SK-N-SH (cell line): ENCODE measurements at regions not wholly inside any gene's neighbourhood (a gene's known extent, or its start where the extent isn't known, plus 50 kb on each side); places are given as distances from the start of the nearest gene placed in this dataset.

Experiments used
- CHD2 ChIP-seq: fragments of 150-350 bp; IDR thresholded peaks from 2 replicates; pipeline ENCODE4 v1.6.1; 2018; ENCODE audit warnings: low read length; ENCODE audit not compliant: partially characterized antibody
- EP300 ChIP-seq, 2 experiments: IDR thresholded peaks; 2 replicates each; pipeline versions ENCODE4 v1.4.0 to v1.6.1; 2012; ENCODE audit warnings: borderline replicate concordance in 1 of 2, low read depth in 1 of 2, low read length in 1 of 2
- FOXJ3 ChIP-seq: sonication (generic); formaldehyde crosslinking; IDR thresholded peaks from 2 replicates; pipeline ENCODE4 v1.5.1; 2020; ENCODE audit warnings: mild to moderate bottlenecking, missing genetic modification reagents
- FOXM1 ChIP-seq: IDR thresholded peaks from 2 replicates; pipeline ENCODE4 v1.4.0; 2012; ENCODE audit warnings: low read depth, mild to moderate bottlenecking
- GABPA ChIP-seq: IDR thresholded peaks from 2 replicates; pipeline ENCODE4 v1.4.0; 2012; ENCODE audit warnings: low read depth, mild to moderate bottlenecking
- JUND ChIP-seq: IDR thresholded peaks from 2 replicates; pipeline ENCODE4 v1.4.0; 2012
- RAD21 ChIP-seq: IDR thresholded peaks from 2 replicates; pipeline ENCODE4 v1.6.1; 2012; ENCODE audit warnings: mild to moderate bottlenecking, low read length
- RXRA ChIP-seq: IDR thresholded peaks from 2 replicates; pipeline ENCODE4 v1.4.0; 2012; ENCODE audit warnings: low read depth, mild to moderate bottlenecking, borderline replicate concordance
- TAF1 ChIP-seq: IDR thresholded peaks from 2 replicates; pipeline ENCODE4 v1.6.1; 2012; ENCODE audit warnings: low read depth, mild to moderate bottlenecking, low read length, moderate library complexity, borderline replicate concordance
- TEAD4 ChIP-seq: IDR thresholded peaks from 2 replicates; pipeline ENCODE4 v1.4.0; 2012; ENCODE audit warnings: mild to moderate bottlenecking, borderline replicate concordance; ENCODE audit not compliant: insufficient read depth
- YY1 ChIP-seq: IDR thresholded peaks from 2 replicates; pipeline ENCODE4 v1.4.0; 2012; ENCODE audit warnings: low read depth, mild to moderate bottlenecking
- TF ChIP-seq, protein P1 (sequence below): fragments of 200-600 bp; sonication (generic); IDR thresholded peaks from 2 replicates; pipeline ENCODE4 v1.6.1; 2017; ENCODE audit warnings: antibody characterized with exemption, mild to moderate bottlenecking, moderate library complexity
- TF ChIP-seq, protein P2 (sequence below): IDR thresholded peaks from 2 replicates; pipeline ENCODE4 v1.6.1; 2012; ENCODE audit warnings: mild to moderate bottlenecking, low read depth, low read length, moderate library complexity

DNA sequence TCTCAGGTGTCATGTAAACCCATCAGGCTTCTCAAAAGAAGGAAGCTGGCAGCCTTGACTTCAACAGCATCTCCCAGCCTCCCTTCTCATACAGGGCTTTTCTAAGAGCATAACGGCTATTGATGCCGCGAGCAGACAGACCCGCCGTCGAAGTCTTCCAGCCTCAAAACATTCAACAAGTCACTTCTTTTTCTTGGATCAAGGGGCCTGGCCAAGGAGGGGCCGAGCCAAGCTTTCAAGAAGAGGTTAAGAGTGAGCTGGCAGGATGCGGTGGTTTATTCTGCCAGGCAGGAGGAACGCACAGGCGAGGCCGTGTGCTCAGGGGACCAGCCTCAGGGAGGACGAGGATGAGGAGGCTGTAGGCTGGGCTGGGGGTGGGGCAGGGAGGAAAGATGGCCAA, 102.9 kb upstream of the RFLNA start:
- TF ChIP-seq, protein P1, sequence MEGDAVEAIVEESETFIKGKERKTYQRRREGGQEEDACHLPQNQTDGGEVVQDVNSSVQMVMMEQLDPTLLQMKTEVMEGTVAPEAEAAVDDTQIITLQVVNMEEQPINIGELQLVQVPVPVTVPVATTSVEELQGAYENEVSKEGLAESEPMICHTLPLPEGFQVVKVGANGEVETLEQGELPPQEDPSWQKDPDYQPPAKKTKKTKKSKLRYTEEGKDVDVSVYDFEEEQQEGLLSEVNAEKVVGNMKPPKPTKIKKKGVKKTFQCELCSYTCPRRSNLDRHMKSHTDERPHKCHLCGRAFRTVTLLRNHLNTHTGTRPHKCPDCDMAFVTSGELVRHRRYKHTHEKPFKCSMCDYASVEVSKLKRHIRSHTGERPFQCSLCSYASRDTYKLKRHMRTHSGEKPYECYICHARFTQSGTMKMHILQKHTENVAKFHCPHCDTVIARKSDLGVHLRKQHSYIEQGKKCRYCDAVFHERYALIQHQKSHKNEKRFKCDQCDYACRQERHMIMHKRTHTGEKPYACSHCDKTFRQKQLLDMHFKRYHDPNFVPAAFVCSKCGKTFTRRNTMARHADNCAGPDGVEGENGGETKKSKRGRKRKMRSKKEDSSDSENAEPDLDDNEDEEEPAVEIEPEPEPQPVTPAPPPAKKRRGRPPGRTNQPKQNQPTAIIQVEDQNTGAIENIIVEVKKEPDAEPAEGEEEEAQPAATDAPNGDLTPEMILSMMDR = no peak
- TF ChIP-seq JUND = no peak
- TF ChIP-seq RXRA = no peak
- no peak for TF ChIP-seq FOXM1
- TF ChIP-seq, protein P2, sequence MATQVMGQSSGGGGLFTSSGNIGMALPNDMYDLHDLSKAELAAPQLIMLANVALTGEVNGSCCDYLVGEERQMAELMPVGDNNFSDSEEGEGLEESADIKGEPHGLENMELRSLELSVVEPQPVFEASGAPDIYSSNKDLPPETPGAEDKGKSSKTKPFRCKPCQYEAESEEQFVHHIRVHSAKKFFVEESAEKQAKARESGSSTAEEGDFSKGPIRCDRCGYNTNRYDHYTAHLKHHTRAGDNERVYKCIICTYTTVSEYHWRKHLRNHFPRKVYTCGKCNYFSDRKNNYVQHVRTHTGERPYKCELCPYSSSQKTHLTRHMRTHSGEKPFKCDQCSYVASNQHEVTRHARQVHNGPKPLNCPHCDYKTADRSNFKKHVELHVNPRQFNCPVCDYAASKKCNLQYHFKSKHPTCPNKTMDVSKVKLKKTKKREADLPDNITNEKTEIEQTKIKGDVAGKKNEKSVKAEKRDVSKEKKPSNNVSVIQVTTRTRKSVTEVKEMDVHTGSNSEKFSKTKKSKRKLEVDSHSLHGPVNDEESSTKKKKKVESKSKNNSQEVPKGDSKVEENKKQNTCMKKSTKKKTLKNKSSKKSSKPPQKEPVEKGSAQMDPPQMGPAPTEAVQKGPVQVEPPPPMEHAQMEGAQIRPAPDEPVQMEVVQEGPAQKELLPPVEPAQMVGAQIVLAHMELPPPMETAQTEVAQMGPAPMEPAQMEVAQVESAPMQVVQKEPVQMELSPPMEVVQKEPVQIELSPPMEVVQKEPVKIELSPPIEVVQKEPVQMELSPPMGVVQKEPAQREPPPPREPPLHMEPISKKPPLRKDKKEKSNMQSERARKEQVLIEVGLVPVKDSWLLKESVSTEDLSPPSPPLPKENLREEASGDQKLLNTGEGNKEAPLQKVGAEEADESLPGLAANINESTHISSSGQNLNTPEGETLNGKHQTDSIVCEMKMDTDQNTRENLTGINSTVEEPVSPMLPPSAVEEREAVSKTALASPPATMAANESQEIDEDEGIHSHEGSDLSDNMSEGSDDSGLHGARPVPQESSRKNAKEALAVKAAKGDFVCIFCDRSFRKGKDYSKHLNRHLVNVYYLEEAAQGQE = no peak
- no peak for TF ChIP-seq TAF1
- TF ChIP-seq CHD2 = no peak
- TF ChIP-seq FOXJ3 = no peak
- TF ChIP-seq GABPA = no peak
- no peak for TF ChIP-seq EP300 (IDR thresholded peaks at IDR 0.05; ENCODE audit: borderline replicate concordance in 1 of 2, low read depth in 1 of 2, low read length in 1 of 2)
- TF ChIP-seq TEAD4 = no peak
- no peak for TF ChIP-seq RAD21
- no peak for TF ChIP-seq YY1
